CD4-positive, alpha-beta T cell (primary cell): ENCODE measurements at regions not wholly inside any gene's neighbourhood (a gene's known extent, or its start where the extent isn't known, plus 50 kb on each side); places are given as distances from the start of the nearest gene placed in this dataset.

Experiments used
- ATAC-seq: fragments of 200-7000 bp; cut with Tn5 transposase; one replicate; pipeline ENCODE4 v1.10.0; 2022; ENCODE audit warnings: mild to moderate bottlenecking; ENCODE audit not compliant: poor library complexity
- CTCF ChIA-PET: fragments of 350-600 bp; sonication (Branson Sonifier 250); formaldehyde crosslinking; loops from one replicate; lab custom pipeline; 2021; ENCODE audit warnings: antibody characterized with exemption, inconsistent platforms; lab: Charles Lee
- POLR2A ChIA-PET: fragments of 350-600 bp; sonication (Branson Sonifier 250); formaldehyde crosslinking; loops from one replicate; lab custom pipeline; 2021; ENCODE audit warnings: antibody characterized with exemption, inconsistent platforms; lab: Charles Lee
- DNase-seq, 14 experiments: peaks; one replicate each; pipeline ENCODE4 v3.0.0-alpha.2; 2013 to 2020; ENCODE audit warnings: mixed read lengths in 2 of 14
- H3K27ac ChIP-seq, 2 donors: one replicate each; pipeline versions ENCODE4 v1.5.1 to v1.7.0; 2013; ENCODE audit warnings: low read length in 2 of 2, low read depth in 1 of 2, mild to moderate bottlenecking in 1 of 2
- H3K27me3 ChIP-seq, 2 experiments: 1 replicate in 1 of 2; 2 replicates in 1 of 2; pipeline versions ENCODE4 v1.6.1 to v1.7.0; 2013; ENCODE audit warnings: low read length in 2 of 2, control low read depth in 1 of 2, mild to moderate bottlenecking in 1 of 2, moderate library complexity in 1 of 2; ENCODE audit not compliant: insufficient read depth in 2 of 2, control insufficient read depth in 1 of 2
- H3K36me3 ChIP-seq: one replicate; pipeline ENCODE4 v1.6.1; 2013; ENCODE audit warnings: low read length, control low read depth; ENCODE audit not compliant: insufficient read depth
- H3K4me1 ChIP-seq: one replicate; pipeline ENCODE4 v1.6.1; 2013; ENCODE audit warnings: low read length, control low read depth; ENCODE audit not compliant: insufficient read depth
- H3K4me3 ChIP-seq: one replicate; pipeline ENCODE4 v1.5.1; 2013; ENCODE audit warnings: mild to moderate bottlenecking, low read length, moderate library complexity
- H3K9me3 ChIP-seq, 2 experiments: 1 replicate in 1 of 2; 2 replicates in 1 of 2; pipeline versions ENCODE4 v1.6.1 to v1.7.0; 2013; ENCODE audit warnings: low read length in 2 of 2, mild to moderate bottlenecking in 2 of 2, control low read depth in 1 of 2, moderate library complexity in 1 of 2; ENCODE audit not compliant: control insufficient read depth in 1 of 2, insufficient read depth in 1 of 2
- H3K27ac Mint-ChIP-seq: one replicate; pipeline ENCODE4 v1.8.0; 2020; ENCODE audit warnings: mixed read lengths
- H3K27me3 Mint-ChIP-seq: one replicate; pipeline ENCODE4 v1.8.0; 2021; ENCODE audit warnings: mixed read lengths
- H3K36me3 Mint-ChIP-seq: one replicate; pipeline ENCODE4 v1.8.0; 2021; ENCODE audit warnings: low read depth, mixed read lengths
- H3K4me1 Mint-ChIP-seq: one replicate; pipeline ENCODE4 v1.8.0; 2021; ENCODE audit warnings: low read depth, mixed read lengths
- H3K4me3 Mint-ChIP-seq: one replicate; pipeline ENCODE4 v1.8.0; 2020; ENCODE audit warnings: mild to moderate bottlenecking, mixed read lengths
- H3K9me3 Mint-ChIP-seq: one replicate; pipeline ENCODE4 v1.8.0; 2020; ENCODE audit warnings: mixed read lengths
- CTCF ChIP-seq: fragments of 200-600 bp; IDR thresholded peaks from one replicate; pipeline ENCODE4 v1.8.0; 2022; ENCODE audit warnings: antibody characterized with exemption, mild to moderate bottlenecking
- intact Hi-C, 2 experiments: fragments of 100-400 bp; cut with DNase I in 1 of 2; cut with micrococcal nuclease in 1 of 2; formaldehyde crosslinking; loops; one replicate each; pipeline versions ENCODE4 v1.15.1 to v1.9.0; 2023 to 2025; cut with DNase I, micrococcal nuclease

- TF ChIP-seq CTCF, result no peak
- peaks cover 0 to 8% of the 10 kb centered on the region in 2 experiments for H3K9me3 ChIP-seq
- ChIA-PET CTCF (interaction anchor here (0.5 kb wide), 1 partner anchor 340 kb away, joined by 3 read pairs; no protein-coding TSS in a partner anchor), POLR2A (no interaction called here)
- no peak overlapping the region for H3K27ac Mint-ChIP-seq
- no peaks in the 10 kb centered on the region for H3K4me1 Mint-ChIP-seq
- no peaks in the 10 kb centered on the region for H3K9me3 Mint-ChIP-seq
- H3K36me3 Mint-ChIP-seq, result no peaks in the 10 kb centered on the region
- no peak overlapping the region for H3K27ac ChIP-seq
- H3K4me1 ChIP-seq, result no peaks in the 10 kb centered on the region
- H3K27me3 ChIP-seq, result no peaks in the 10 kb centered on the region
- no peaks in the 10 kb centered on the region for H3K27me3 Mint-ChIP-seq
- ATAC-seq, result no peak
- H3K4me3 Mint-ChIP-seq, result no peak overlapping the region
- H3K36me3 ChIP-seq, result no peaks in the 10 kb centered on the region
- no peak for DNase-seq
- intact Hi-C loops, result loop anchor here in 1 of 2 experiments (10.0 kb wide), 1 partner anchor 55 kb away; no protein-coding TSS in a partner anchor
- H3K4me3 ChIP-seq, result no peak overlapping the region
These were observed 1504.5 kb downstream of the AACS start for GRCh38 chr12:126569706-126570105.

GRCh38 chr12:126570566-126570965, 1505.3 kb downstream of the AACS start:
- intact Hi-C loops, result loop anchor here in 1 of 2 experiments (10.0 kb wide), 1 partner anchor 54 kb away; no protein-coding TSS in a partner anchor
- ATAC-seq, result no peak
- POLR2A ChIA-PET, result no interaction called here
- no peak overlapping the region for H3K4me3 Mint-ChIP-seq
- no peak for DNase-seq
- no peak overlapping the region for H3K4me3 ChIP-seq
- H3K27ac Mint-ChIP-seq, result no peak overlapping the region
- no peaks in the 10 kb centered on the region for H3K36me3 ChIP-seq
- H3K27me3 Mint-ChIP-seq, result no peaks in the 10 kb centered on the region
- CTCF ChIA-PET, result no interaction called here
- H3K4me1 ChIP-seq, result no peaks in the 10 kb centered on the region
- H3K27me3 ChIP-seq, result no peaks in the 10 kb centered on the region
- no peak overlapping the region for H3K27ac ChIP-seq
- no peak for TF ChIP-seq CTCF
- H3K4me1 Mint-ChIP-seq, result no peaks in the 10 kb centered on the region
- H3K9me3 Mint-ChIP-seq, result no peaks in the 10 kb centered on the region
- no peaks in the 10 kb centered on the region for H3K36me3 Mint-ChIP-seq
- peaks cover 0 to 8% of the 10 kb centered on the region in 2 experiments for H3K9me3 ChIP-seq

GRCh38 chr12:126572170-126572569, 1506.9 kb downstream of the AACS start:
- Mint-ChIP-seq H3K36me3 (no peaks in the 10 kb centered on the region), H3K4me1 (no peaks in the 10 kb centered on the region), H3K4me3 (no peak overlapping the region), H3K27me3 (no peaks in the 10 kb centered on the region), H3K27ac (no peak overlapping the region), H3K9me3 (no peaks in the 10 kb centered on the region)
- H3K4me3 ChIP-seq, result no peak overlapping the region
- no peak for ATAC-seq
- peaks cover 0 to 2% of the 10 kb centered on the region in 2 experiments for H3K9me3 ChIP-seq
- no peak for TF ChIP-seq CTCF
- no peaks in the 10 kb centered on the region for H3K27me3 ChIP-seq
- ChIA-PET POLR2A (no interaction called here), CTCF (no interaction called here)
- no peak overlapping the region for H3K27ac ChIP-seq
- no peak for DNase-seq
- intact Hi-C loops, result loop anchor here in 1 of 2 experiments (10.0 kb wide), 1 partner anchor 53 kb away; no protein-coding TSS in a partner anchor
- H3K4me1 ChIP-seq, result no peaks in the 10 kb centered on the region
- H3K36me3 ChIP-seq, result no peaks in the 10 kb centered on the region
